NCI-H187 treated with DMSO at 0.1 percent for 48 hours (cell line): ENCODE measurements at regions not wholly inside any gene's neighbourhood (a gene's known extent, or its start where the extent isn't known, plus 50 kb on each side); places are given as distances from the start of the nearest gene placed in this dataset.
"Not testable (repeated sequence)": the region's sequence is repeated elsewhere in the genome, so short reads cannot be mapped to it uniquely, and the experiment has no call there.

Source experiments
- DNase-seq: peaks from one replicate; lab custom pipeline; 2025; lab: John Stamatoyannopoulos, UW

DNA sequence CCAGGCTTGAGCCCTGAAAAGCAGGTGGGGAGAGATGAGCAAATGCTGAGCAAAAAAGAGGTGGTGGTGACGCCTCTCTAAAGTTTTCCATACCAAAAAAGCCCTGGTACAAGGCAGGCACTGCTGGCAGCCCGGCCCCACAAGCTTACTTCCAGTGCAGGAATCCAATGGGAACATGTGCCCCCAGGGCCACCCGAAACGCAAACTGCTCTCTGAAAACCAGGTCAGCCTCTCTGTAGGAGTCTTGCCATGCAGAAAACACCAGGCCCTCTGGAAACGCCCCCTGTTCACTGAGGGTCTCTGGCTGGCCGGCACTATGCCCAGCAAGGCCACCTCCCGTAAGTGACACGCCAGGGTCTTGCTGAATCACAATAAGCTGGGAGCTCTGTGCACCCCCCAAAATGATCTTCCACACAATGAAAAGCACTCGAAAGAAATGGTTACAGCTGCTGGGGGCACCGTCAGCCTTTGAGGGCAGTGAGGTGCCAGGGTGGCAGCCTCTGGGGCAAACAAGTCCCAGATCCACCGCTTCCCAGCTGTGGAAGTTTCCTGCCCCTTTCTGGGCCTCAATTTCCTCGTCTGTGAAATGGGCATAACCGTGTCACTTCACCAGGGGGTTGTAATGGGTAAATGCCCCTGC is 170.5 kb downstream of the TOMM20 start:
- no peak for DNase-seq

DNA sequence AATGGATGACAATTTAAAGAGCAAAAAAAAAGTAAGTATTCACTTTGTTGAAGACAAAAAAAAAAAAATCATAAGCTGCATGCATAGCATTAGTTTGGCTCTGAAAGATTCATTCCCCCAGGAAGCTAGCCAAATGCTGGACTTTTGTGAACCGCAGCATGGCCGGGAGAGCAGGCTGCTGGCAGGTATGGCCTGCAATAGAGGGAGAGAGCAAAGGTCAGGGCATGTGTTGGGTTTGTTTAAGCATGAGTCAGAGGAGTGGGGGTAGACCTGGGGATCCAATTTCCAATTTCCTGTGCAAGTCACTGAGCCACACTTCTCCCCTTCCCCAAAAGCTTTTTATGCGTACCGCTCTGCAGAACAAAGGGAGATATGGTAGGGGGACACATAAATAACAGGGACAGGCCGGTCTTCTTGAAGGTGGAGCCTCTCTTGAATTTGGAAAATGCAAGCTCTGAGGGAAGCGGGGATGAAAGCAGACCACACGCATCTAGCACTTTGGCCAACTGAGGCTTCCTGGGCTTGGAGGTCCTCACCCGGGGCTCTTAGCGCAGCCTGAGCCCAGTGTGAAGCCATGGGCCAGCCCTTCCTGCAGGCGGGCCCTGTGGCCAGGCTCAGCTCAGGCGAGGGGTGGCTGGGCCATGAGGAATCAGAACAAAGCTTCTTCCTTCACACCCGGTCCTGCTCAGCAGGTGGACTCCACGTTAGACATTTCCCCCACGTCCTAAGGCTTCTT is 171.1 kb downstream of the TOMM20 start:
- no peak for DNase-seq

GRCh38 chr1:234956821-234957329 is 171.8 kb downstream of the TOMM20 start:
- DNase-seq: no peak

DNA sequence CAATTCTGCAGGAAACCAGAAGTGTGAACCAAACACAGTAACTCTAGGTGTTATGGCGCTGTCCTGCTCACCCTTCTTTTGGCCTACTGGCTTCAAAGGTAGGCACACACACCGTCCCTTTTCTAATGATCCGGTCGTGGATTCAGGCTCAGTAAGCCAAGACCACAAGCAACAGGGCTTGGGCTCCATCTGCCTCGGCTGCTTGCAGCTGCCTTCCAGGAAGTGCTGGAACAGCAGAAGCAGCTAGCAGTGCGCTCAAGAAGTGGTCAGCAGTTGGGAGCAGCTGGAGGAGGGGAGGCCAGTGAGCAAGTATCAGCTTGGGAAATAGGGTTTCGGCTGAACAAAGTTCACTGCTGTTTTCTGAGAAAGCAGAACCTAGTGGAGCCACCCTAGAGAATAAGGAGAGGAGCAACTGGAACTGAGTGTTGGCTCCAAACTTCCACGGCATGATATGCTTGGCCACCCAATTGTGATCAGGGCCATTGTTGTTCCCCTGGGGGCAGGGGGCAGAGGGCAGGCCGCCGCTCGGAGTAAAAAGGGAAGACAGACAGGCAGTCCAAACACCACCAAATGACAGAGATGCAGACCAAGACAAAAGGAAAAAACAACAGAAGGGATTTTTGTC is 173.4 kb downstream of the TOMM20 start:
- DNase-seq: no peak

- DNase-seq: no peak
These were observed 174.0 kb downstream of the TOMM20 start for GRCh38 chr1:234954613-234955012.

- DNase-seq: no peak
These were observed 174.8 kb downstream of the TOMM20 start for GRCh38 chr1:234953655-234954405.

DNA sequence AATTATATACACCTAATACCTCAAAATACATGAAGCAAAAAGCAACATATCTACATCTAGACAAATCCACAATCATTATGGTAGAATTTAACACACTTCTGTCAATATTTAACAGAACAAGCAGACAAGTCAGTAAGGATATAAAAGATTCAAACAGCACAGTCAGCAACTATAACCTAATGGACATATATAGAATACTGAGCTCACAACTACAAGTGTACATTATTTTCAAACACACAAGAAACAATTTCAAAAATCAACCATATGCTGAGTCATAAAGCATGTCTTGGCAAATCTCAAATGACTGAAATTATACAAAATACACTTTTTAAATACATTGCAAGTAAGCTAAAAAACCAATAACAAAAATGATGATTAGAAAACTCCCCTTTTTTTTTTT is 178.0 kb downstream of the TOMM20 start:
- no peak for DNase-seq

- DNase-seq: not testable (repeated sequence)
These were observed 179.1 kb downstream of the TOMM20 start for GRCh38 chr1:234949528-234949927.

DNA sequence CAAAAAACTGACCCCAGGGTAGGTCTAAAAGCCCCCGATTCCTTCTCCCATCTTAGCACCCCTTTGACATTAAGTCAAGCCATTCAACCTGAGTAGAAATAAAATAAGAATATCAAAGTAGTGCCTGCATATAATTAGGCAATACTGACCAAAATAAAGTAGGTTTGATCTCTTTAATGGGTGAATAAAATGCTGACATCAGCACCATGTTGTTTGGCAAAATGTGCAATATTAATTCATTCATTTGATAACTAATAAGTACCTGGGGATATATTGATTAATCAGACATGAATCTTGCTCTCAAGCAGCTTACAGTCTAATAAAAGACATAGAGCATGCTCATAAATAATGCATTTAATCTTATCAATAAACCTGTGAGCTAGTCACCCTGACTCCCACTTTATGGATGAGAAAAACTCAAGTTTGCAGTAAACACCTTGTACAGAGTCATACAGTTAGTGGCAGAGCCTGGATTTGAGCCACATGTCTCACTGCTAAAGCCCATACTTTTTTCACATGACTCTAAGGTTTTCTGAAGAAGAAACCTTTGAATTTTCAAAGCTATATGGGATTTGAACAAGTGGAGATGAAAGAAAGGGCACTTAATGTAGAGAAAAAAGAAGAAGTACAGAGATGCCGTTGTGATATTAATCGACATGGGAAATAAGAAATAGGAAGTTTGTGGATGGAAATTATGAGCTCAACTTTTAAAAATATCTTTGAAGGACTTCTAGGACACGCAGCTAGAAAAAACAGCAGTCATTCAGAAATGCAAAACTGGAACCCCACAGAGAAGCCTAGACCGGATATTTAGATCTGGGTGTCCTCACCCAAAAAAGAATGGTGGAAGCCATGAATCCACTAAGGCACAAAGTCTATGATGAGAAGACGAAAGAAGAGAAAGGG is 183.9 kb downstream of the TOMM20 start:
- DNase-seq: no peak

- DNase-seq: peak; percentile 59
These were observed 184.7 kb downstream of the TOMM20 start for GRCh38 chr1:234943836-234944402.

GRCh38 chr1:234942879-234943506 is 185.6 kb downstream of the TOMM20 start:
- no peak for DNase-seq

GRCh38 chr1:234942012-234942332 is 186.7 kb downstream of the TOMM20 start:
- no peak for DNase-seq

- DNase-seq: no peak
These were observed 187.2 kb downstream of the TOMM20 start for GRCh38 chr1:234941321-234942011.

- no peak for DNase-seq
These were observed 187.8 kb downstream of the TOMM20 start for GRCh38 chr1:234940841-234941240.

GRCh38 chr1:234938924-234939323 is 189.7 kb downstream of the TOMM20 start:
- DNase-seq: no peak

GRCh38 chr1:234938135-234938534 is 190.5 kb downstream of the TOMM20 start:
- DNase-seq: no peak

DNA sequence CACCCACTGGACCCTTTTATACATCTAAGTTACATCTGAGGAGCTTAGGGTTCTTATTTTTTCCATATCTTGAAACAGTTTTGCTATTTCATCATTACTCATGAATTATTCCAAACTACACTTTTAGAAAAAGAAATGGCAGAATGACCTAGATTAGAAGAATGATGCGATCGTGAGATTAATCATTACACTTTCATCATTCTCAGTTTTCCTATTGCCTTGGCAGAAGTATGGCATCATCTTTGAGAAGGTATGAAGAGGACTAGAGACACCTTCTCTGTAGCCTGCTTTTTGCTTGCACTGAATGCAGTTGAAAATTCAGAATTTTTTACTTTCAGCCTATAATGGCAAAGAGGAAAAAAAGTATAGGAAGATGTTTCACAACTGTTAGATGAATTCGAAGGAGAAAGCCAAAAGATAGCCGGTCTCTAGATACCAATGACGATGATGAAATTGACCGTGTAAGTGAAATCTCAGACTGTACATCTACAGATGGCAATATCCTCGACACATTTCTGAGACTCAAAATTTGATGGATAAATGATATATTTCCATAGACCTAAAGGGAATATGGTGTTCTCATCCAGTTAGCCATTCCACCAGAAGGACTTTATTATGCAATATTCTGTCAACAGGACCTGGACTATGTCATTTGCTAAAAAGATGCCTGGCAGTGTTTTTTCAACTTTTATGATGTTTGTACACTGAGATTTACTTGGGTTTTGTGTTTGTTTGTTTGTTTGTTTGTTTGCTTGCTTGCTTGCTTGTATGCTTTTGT is 191.8 kb downstream of the TOMM20 start:
- no peak for DNase-seq

DNA sequence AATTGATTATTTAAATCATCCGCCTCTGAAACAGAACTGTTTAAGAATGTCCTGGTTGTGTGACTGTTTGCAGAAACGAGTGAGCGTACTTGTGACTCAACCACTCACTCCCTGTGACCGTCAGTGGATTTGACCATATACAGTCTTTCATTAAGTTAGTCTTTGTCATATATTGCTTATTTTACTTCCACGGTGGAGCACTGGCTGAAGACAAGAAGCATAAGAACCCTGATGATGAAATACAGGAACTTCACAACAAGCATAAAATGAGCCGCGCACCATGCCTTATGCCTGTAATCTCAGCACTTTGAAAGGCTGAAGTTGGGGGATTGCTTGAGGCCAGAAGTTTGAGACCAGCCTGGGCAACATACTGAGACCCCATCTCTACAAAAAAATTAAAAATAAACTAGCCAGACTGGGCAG is 194.0 kb downstream of the TOMM20 start:
- DNase-seq: no peak

DNA sequence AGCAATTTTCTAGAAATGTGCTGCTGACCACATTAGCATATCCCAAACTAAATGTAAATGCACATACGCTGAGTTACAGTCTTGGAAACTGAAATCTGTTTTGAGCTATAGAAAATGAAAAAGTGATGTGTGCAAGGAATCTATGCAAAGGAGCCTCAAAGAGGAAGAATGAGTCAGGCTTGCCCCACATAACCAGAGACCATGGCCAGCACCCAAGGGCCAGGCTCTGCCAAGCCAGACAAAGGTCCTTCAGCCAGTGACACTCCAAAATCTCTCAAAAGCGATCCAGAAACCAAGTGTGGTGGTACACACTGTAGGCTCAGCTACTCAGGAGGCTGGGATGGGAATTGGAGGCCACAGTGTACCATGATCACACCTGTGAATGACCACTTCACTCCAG is 195.2 kb downstream of the TOMM20 start:
- DNase-seq: no peak
